Stimulated activated CD4-positive, alpha-beta T cell treated with anti-CD3 and anti-CD28 coated beads, TNF-alpha, amount 100 ng/mL, for 48 hours (primary cell): ENCODE measurements at regions not wholly inside any gene's neighbourhood (a gene's known extent, or its start where the extent isn't known, plus 50 kb on each side); places are given as distances from the start of the nearest gene placed in this dataset.
"Not testable (repeated sequence)": the region's sequence is repeated elsewhere in the genome, so short reads cannot be mapped to it uniquely, and the experiment has no call there.

ENCODE experiments used
- DNase-seq, 3 donors: peaks; one replicate each; pipeline ENCODE4 v3.0.0-alpha.2; 2020; ENCODE audit warnings: low read depth in 3 of 3

DNA sequence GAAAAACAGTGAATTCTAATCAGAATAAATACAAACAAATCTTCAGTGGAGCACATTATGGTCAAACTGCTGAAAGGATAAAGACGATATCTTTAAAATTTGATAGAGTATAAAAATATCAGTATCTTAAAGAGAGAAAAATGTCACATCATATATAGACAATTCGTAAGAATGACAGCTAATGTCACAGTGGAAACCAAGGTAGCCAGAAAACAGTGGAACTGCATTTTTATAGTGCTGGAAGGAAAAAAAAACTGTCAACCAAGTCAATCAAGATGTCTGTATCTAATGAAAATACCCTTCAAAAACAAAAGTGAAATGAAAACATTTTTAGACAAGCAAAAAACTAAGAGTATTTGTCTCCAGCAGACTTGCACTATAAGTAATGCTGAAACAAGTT is 73.4 kb upstream of the HMGXB4 start:
- DNase-seq, result no peak

DNA sequence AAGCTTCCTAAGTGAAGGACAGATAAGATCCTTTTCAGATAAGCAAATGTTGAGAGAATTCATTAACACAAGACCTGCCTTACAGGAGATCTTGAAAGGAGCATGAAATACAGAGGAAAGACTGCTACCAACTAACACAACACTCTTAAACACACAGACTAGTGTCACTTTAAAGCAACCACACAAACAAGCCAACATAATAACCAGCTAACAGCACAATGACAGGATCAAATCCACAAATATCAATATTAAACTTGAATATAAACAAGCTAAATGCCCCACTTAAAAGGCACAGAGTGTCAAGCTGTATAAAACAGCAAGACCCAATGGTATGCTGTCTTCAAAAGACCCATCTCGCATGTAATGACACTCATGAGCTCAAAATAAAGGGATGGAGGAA is 70.8 kb upstream of the HMGXB4 start:
- DNase-seq, result no peak

DNA sequence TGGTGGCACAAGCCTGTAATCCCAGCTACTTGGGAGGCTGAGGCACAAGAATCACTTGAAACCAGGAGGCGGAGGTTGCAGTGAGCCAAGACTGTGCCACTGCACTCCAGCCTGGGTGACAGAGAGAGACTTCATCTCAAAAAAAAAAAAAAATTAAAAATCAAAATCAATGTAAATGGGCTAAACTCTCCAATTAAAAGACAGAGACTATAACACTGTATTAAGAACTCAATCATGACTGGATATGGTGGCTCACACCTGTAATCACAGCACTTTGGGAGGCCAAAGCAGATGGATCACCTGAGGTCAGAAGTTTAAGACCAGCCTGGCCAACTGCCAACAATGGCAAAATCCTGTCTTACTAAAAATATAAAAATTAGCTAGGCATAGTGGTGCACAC is 68.4 kb upstream of the HMGXB4 start:
- DNase-seq, result not testable (repeated sequence)

DNA sequence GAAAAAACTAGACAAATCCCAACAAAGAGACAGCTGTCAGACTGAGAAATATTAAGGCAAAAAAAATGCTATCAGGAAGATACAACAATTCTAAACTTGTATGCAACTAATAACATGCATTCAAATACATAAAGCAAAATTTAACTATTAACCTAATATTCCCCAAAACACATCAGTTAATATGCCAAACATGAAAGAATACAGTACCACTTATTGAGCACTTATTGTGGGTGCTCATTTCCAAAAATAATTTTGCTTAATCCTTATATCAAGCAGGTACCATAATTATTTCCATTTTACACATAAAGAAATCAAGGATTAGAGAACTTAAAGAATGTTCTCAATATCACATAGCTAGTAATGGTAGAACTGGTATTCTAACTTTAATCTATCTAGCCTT is 67.7 kb upstream of the HMGXB4 start:
- DNase-seq, result no peak

DNA sequence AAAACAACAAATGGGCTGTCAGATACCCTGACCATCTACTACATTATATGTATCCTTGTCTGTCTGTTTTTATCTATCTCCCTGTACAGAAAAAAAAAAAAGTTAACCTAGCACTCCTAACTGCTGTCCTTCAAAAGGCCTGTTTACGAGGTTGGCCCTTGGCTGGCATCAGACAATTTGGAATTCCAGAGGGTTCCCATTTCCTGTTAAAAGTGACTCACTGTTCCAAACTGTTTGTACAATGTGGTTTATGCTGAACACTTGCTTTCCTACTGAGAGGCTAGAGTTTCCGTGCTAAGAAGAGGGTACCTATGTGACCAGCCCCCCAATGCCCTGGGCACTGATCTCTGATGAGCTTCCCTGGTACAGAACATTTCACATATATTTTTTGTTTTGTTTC is 65.9 kb upstream of the HMGXB4 start:
- no peak for DNase-seq

DNA sequence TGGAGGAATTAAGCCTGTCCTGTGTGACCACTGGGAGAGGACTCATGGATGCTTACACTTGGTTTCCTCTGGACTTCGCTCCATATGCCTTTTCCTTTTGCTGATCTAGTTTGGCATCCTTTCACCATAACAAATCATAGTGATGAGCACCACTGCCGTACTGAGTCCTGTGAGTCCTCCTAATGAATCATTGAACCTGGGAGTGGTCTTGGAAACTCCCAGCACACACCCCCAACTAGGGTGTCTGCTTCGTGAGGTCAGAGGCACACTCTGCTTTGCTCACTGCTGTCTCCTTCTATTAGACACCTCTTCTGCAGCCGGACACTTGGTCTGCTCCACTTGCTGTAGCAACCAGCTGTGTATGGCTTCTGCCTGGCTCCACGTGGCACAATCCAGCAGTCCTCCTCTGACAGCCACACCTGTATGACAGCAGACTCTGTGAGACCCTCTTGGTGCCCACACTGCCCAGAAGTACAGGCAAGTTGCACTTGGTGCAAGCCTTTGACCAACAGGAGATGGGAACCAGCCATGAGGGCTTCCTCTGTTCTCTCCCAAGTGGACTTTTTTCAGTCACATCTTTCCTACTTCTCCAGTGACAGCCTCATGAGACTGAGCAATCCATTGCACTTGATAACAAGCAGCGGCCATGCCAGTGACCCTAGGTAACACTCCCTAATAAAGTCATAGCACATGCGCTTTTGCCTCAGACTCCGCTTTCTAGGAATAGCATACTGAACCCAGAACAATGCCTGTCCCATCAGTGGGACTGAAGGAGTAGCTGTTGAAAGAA is 65.0 kb upstream of the HMGXB4 start:
- DNase-seq, result no peak

DNA sequence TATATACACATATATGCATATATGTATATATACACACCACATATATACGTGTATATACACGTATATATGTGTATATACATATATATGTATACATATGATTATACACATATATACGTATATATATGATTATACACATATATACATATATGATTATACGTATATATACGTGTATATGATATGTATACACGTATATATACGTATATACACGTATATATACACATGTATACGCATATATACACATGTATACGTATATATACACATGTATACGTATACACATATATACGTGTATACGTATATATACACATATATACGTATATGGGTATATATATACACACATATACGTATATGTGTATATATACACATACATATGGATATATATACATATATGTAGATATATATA is 62.1 kb upstream of the HMGXB4 start:
- no peak for DNase-seq

DNA sequence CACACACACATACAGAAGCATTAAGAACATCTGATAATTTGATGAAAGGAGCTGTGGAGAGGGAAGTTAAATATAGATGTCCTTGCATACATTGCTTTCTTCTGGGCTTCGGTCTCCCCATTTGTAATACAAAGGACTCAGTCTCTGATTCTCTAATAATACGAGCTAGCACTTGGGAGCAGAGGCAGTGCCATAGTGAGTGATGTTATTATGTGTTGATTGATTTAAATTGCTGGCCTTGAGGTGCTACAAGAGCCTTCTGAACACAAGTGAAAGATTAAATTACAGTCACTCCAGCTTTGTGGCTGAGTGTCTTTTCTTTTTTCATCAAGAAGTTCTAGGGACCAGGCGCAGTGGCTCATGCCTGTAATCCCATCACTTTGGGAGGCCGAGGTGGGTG is 61.5 kb upstream of the HMGXB4 start:
- no peak for DNase-seq

DNA sequence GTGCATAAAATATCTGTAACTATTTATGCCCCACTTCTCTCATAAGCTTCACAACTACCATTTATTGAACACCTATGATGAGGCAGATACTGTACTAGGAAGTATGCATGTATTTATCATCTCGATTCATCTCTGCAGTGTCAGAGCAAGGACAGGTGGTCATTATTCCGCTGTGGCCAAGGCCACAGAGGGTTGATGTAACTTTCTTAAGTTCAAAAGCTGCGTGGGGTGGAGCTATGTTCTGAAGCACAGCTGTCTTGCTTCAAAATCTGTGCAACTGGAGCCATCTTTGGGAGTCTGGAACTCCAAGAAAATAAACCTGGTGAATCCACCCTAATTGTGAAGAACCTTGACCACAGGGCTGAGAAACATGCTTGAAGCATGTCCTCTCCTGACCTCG is 60.2 kb upstream of the HMGXB4 start:
- DNase-seq, result no peak

DNA sequence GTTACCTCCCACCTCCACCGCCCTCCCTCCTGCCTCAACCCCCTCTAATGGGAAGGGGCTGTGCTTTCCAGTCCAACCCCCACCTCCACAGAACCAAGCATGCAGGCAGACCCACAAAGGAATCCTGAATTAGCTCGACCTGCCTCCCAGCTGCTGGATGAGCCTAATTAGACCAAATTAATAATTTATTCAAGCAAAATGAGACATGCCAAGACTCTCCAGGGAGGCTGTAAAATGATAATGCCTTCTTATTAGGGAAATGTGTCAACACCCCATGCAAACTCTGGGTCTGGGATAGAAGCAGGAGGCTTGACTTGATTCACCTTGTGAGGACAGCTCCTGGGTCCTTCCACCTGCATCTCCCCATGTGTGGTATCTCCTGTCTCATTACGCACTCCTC is 59.4 kb upstream of the HMGXB4 start:
- DNase-seq, result no peak

DNA sequence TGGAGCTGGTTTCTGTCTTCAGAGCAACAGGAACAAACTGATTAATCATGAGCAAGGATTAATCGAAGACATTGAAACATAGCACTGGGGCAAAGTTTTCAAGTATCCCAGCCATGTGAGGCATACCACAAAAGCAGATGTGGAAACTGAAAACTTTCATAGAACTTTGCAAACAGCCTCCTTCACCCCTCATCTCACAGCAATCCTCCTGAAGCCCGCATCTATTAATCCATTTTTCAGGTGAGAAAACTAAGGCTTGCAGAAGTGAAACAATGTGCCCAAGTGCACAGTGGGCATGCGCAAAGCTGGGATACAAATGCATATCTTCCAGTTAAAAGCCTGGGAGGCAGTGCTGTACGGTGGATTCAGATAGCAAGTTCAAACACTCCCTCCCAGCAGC is 58.6 kb upstream of the HMGXB4 start:
- no peak for DNase-seq

DNA sequence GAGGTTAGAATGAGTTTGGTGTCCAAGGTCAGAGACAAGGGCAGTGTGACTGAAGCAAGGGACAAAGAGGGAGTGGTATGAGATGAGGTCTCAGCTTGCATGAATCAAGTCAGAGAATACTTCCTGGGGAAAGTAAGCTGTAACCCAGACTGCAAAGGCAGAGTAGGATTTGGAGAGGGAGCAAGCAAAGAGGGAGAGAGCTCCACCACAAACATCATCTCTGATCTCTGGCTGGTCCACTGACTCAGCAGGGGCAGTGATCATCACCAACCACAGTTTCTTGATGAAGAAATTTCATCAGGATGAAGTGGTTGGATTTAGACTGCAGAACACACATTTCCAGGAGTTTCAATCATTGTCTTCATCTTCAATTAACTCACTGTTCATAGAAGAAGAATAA is 54.9 kb upstream of the HMGXB4 start:
- no peak for DNase-seq

DNA sequence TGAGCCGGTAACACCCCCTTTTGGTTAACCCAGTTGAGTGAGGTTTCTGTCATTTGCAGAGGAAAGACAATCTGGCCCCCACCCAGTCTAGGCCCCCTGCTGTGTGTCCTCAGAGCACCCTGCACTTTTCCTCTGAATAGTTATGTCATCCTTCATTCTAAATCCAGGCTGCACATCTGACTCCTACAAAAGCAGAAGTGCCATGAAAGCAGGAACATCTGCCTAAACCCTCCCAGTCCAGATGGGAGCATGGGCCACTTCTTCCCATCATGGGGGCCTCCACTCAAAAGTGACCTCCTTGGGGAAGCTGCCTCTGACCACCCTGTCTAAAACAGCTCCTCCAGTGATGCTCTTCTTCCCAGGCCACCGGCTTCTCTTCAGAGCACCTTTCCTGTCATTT is 53.7 kb upstream of the HMGXB4 start:
- DNase-seq, result no peak

DNA sequence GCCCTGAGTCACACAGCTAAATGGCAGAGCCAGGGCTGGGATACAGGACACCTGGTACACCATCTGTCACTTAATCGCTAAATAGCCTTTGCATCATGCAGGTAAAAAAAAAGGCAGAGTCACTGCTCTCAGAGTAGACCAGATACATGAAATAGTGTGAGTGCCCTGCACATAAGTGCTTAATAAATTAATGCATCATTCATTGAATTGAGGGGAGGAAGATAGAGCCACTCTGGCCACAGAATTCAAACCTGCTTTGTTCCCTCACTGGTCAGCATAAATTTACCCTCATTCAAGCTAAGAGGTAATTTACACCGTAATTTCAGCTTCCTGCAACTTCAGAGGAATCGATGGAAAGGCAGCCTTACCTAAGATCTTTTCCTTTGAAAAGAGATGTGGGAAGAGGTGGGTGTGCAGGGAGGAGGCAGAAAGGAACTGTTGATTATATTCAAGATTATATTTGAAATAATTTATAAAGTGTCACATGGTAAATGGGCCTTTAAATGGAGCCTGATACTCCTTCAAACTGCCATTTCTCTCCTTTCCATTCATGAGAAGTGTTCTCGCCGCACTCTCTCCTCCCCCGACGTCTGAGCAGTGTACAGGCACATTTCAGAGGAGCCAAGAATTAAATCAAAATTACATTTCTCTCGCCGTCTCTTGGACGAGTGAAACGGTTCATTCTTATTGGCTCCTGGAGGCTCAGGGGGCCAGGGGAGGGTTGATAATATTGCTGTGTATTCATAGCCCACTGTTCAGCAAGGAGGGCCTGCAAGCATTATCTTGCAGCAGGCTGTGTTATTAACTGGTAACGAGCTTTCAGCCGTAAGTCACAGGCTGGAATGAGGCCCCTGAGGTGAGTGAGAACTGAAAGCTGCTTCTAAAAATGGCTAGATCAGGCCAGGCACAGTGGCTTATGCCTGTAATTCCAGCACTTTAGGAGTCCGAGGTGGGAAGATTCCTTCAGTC is 52.2 kb upstream of the HMGXB4 start:
- DNase-seq, result no peak

DNA sequence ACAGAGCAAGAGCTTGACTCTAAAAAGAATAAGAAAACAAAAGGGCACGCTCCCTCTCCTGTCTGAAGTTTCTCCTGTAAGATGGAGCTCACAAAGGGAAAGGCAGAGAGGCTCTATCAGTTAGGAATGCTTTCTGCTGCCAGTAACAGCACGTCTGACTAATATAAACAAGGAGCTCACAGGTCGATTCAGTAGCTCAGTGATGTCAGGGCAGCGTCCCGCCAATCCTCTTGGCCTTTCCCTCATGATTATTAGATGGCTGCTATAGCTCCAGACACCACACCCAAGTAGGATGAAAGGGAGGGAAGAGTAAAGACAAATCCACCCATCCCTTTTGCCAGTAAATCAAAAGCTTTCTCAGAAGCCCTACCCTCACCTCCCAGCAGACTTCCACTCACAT is 51.3 kb upstream of the HMGXB4 start:
- no peak for DNase-seq

DNA sequence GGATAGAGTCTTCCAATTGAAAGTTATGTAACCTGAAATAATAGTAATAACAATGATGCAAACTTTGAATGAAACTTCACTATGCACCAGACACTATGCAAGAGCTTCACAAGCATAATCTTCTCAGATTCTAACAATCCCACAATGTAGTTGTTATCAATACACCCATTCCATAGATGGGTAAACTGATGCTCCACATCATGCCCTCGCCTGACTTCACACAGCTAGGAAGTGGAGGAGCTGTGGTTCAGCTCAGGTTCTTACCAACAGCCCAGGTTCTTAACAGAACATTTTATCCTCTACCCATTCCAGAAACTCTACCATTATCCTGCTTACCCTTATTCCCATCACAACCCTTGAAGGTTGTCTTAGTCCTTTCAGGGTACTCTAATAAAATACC is 50.4 kb upstream of the HMGXB4 start:
- DNase-seq, result no peak
